WTC11 (cell line): ENCODE measurements at regions not wholly inside any gene's neighbourhood (a gene's known extent, or its start where the extent isn't known, plus 50 kb on each side); places are given as distances from the start of the nearest gene placed in this dataset.

Experiments
- CTCF ChIP-seq: fragments of 200-600 bp; IDR thresholded peaks from 2 replicates; pipeline ENCODE4 v1.8.0; 2022; ENCODE audit warnings: antibody characterized with exemption
- E2F4 ChIP-seq: sonication (generic); formaldehyde crosslinking; IDR thresholded peaks from 2 replicates; pipeline ENCODE4 v1.8.1; 2022; ENCODE audit warnings: low read depth, mild to moderate bottlenecking, moderate library complexity, missing genetic modification reagents, borderline replicate concordance
- HMGXB4 ChIP-seq: sonication (generic); formaldehyde crosslinking; IDR thresholded peaks from 2 replicates; pipeline ENCODE4 v1.8.1; 2023; ENCODE audit warnings: mild to moderate bottlenecking, moderate library complexity, missing genetic modification reagents
- NFE2L1 ChIP-seq: sonication (generic); formaldehyde crosslinking; IDR thresholded peaks from 2 replicates; pipeline ENCODE4 v1.8.1; 2023; ENCODE audit warnings: missing genetic modification reagents
- USF1 ChIP-seq: sonication (generic); formaldehyde crosslinking; IDR thresholded peaks from 2 replicates; pipeline ENCODE4 v1.8.0; 2022; ENCODE audit warnings: mild to moderate bottlenecking, missing genetic modification reagents
- ZNF416 ChIP-seq: fragments of 250-450 bp; sonication (Bioruptor Pico); IDR thresholded peaks from 2 replicates; pipeline ENCODE4 v1.9.0; 2021; ENCODE audit warnings: mild to moderate bottlenecking, inconsistent platforms

GRCh38 chr4:54516556-54517215, 141.1 kb upstream of the KIT start:
- TF ChIP-seq E2F4 (CRISPR knock-in tag) (no peak), NFE2L1 (CRISPR knock-in tag) (no peak), CTCF (no peak), ZNF416 (CRISPR knock-in tag) (no peak), USF1 (CRISPR knock-in tag) (no peak), HMGXB4 (CRISPR knock-in tag) (no peak)
